Prostate gland (tissue), 2 donors: ENCODE measurements at regions not wholly inside any gene's neighbourhood (a gene's known extent, or its start where the extent isn't known, plus 50 kb on each side); places are given as distances from the start of the nearest gene placed in this dataset.
A peak's percentile ranks its signal among the peaks of the same experiment; 100 is the strongest.

Source experiments
- DNase-seq: peaks from one replicate; pipeline ENCODE4 v3.0.0-alpha.2; 2019; ENCODE audit warnings: low spot score
- H3K27ac ChIP-seq, 2 donors: fragments of 200-600 bp; sonication (generic); 2 replicates each; pipeline ENCODE4 v1.5.1; 2017 to 2019
- H3K27me3 ChIP-seq: fragments of 200-600 bp; sonication (generic); replicated peaks from 2 replicates; pipeline ENCODE4 v1.5.1; 2019; ENCODE audit not compliant: insufficient read depth
- H3K36me3 ChIP-seq, 2 donors: fragments of 200-600 bp; sonication (generic); 1 replicate in 1 of 2; 2 replicates in 1 of 2; pipeline versions ENCODE4 v1.5.1 to v1.8.1; 2017 to 2019
- H3K4me1 ChIP-seq: fragments of 200-600 bp; sonication (generic); replicated peaks from 2 replicates; pipeline ENCODE4 v1.5.1; 2019
- H3K4me3 ChIP-seq, 2 donors: fragments of 200-600 bp; sonication (generic); 2 replicates each; pipeline ENCODE4 v1.5.1; 2017 to 2019
- H3K9me3 ChIP-seq: fragments of 200-600 bp; sonication (generic); 2 replicates; pipeline ENCODE4 v1.5.1; 2017
- CTCF ChIP-seq, 4 experiments: fragments of 200-600 bp in 2 of 4; fragments of 450-650 bp in 2 of 4; sonication (generic) in 2 of 4; IDR thresholded peaks; 1 replicate in 3 of 4; 2 replicates in 1 of 4; pipeline ENCODE4 v1.5.1; 2016 to 2019; ENCODE audit warnings: antibody characterized with exemption in 4 of 4, mild to moderate bottlenecking in 2 of 4, moderate library complexity in 2 of 4
- POLR2A ChIP-seq: fragments of 450-650 bp; IDR thresholded peaks from one replicate; pipeline ENCODE4 v1.6.1; 2016; ENCODE audit warnings: antibody characterized with exemption, mild to moderate bottlenecking
- POLR2AphosphoS5 ChIP-seq: sonication (generic); formaldehyde crosslinking; IDR thresholded peaks from one replicate; pipeline ENCODE4 v1.6.1; 2017; ENCODE audit warnings: antibody characterized with exemption
- WGBS: methylation state at CpG from one replicate; pipeline ENCODE4 v1.1.5; 2018; 5-methylcytosine and 5-hydroxymethylcytosine counted together
- intact Hi-C: fragments of 100-400 bp; cut with DNase I; formaldehyde crosslinking; loops from one replicate; pipeline ENCODE4 v1.14.2; 2022

GRCh38 chr16:48047241-48047640, 108.6 kb downstream of the ABCC12 start:
- 80% methylated on average over 3 of the region's 3 CpGs for WGBS
- H3K4me1 ChIP-seq = no peaks in the 10 kb centered on the region
- no peak for DNase-seq
- no peaks in the 10 kb centered on the region for H3K27me3 ChIP-seq
- no peak overlapping the region for H3K4me3 ChIP-seq
- no peak overlapping the region for H3K27ac ChIP-seq
- H3K36me3 ChIP-seq = no peaks in the 10 kb centered on the region
- intact Hi-C loops = no loop called here
- TF ChIP-seq POLR2A (no peak), POLR2AphosphoS5 (no peak), CTCF (IDR thresholded peaks at IDR 0.05) (no peak)
- H3K9me3 ChIP-seq = no peaks in the 10 kb centered on the region

DNA sequence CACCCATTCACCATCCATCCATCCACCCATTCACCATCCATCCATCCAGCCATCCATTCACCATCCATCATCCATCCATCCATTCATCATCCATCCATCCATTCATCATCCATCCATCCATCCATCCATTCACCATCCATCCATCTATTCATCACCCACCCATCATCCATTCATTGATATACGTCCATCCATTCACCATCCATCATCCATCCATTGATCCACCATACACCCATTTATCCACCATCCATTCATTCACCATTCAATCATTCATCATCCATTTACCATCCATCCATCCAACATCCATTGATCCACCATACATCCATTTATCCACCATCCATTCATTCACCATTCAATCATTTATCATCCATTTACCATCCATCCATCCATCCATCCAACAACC, 111.7 kb downstream of the ABCC12 start:
- no peaks in the 10 kb centered on the region for H3K9me3 ChIP-seq
- no peaks in the 10 kb centered on the region for H3K27me3 ChIP-seq
- H3K4me1 ChIP-seq = no peaks in the 10 kb centered on the region
- TF ChIP-seq CTCF (IDR thresholded peaks at IDR 0.05) (no peak), POLR2A (no peak), POLR2AphosphoS5 (no peak)
- H3K36me3 ChIP-seq = no peaks in the 10 kb centered on the region
- no peak overlapping the region for H3K4me3 ChIP-seq
- no peak for DNase-seq
- intact Hi-C loops = no loop called here
- no peak overlapping the region for H3K27ac ChIP-seq
- 91% methylated on average over 1 of the region's 1 CpG for WGBS

- no peaks in the 10 kb centered on the region for H3K9me3 ChIP-seq
- no peak overlapping the region for H3K4me3 ChIP-seq
- 43% methylated on average over 10 of the region's 10 CpGs for WGBS
- intact Hi-C loops = no loop called here
- H3K36me3 ChIP-seq = no peaks in the 10 kb centered on the region
- no peaks in the 10 kb centered on the region for H3K4me1 ChIP-seq
- no peak overlapping the region for H3K27ac ChIP-seq
- no peak for DNase-seq
- no peaks in the 10 kb centered on the region for H3K27me3 ChIP-seq
- TF ChIP-seq POLR2A = no peak
These were observed 113.8 kb downstream of the ABCC12 start for GRCh38 chr16:48041981-48042421.

GRCh38 chr16:48035142-48035541, 120.7 kb downstream of the ABCC12 start:
- no peak overlapping the region for H3K27ac ChIP-seq
- no peaks in the 10 kb centered on the region for H3K36me3 ChIP-seq
- H3K4me3 ChIP-seq = no peak overlapping the region
- WGBS = 66% methylated on average over 4 of the region's 4 CpGs
- H3K4me1 ChIP-seq = no peaks in the 10 kb centered on the region
- intact Hi-C loops = no loop called here
- TF ChIP-seq CTCF (IDR thresholded peaks at IDR 0.05) = no peak
- peak; percentile 45 for TF ChIP-seq POLR2AphosphoS5
- no peaks in the 10 kb centered on the region for H3K27me3 ChIP-seq
- DNase-seq = peak; percentile 16
- no peaks in the 10 kb centered on the region for H3K9me3 ChIP-seq

DNA sequence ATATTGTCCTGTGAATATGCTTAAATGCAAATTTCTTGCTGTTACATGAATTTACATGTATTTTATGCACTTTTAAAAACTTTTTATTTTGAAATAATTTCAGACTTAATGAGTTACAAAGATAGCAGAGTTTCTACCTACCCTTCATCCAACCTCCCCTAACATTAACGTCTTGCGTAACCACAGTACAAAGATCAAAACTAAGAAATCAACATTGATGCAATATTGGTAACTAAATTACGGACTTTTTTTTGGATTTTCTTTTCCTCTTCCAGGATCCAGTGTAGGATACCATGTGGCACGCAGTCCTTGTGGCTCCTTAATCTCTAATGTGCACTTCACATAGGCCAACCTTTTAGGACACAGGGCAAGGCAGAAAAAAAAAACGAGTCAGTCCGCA, 124.9 kb downstream of the ABCC12 start:
- Histone ChIP-seq H3K4me1 (no peaks in the 10 kb centered on the region), H3K27me3 (no peaks in the 10 kb centered on the region), H3K27ac (no peak overlapping the region), H3K9me3 (no peaks in the 10 kb centered on the region), H3K36me3 (no peaks in the 10 kb centered on the region), H3K4me3 (no peak overlapping the region)
- intact Hi-C loops = no loop called here
- TF ChIP-seq POLR2A = no peak
- TF ChIP-seq CTCF (IDR thresholded peaks at IDR 0.05) = no peak
- no peak for TF ChIP-seq POLR2AphosphoS5
- no peak for DNase-seq
- 91% methylated on average over 6 of the region's 6 CpGs for WGBS
